Memory B cell (primary cell): ENCODE measurements at regions not wholly inside any gene's neighbourhood (a gene's known extent, or its start where the extent isn't known, plus 50 kb on each side); places are given as distances from the start of the nearest gene placed in this dataset.

Source experiments
- ATAC-seq: fragments of 150-1000 bp; cut with Tn5 transposase; 2 replicates; pipeline ENCODE4 v1.10.0; 2021; ENCODE audit warnings: low read depth, mild to moderate bottlenecking, moderate library complexity
- DNase-seq, 2 donors: peaks; one replicate each; pipeline ENCODE4 v3.0.0; 2022; ENCODE audit warnings: low spot score in 2 of 2
- H3K27ac Mint-ChIP-seq: one replicate; pipeline ENCODE4 v1.8.0; 2022; ENCODE audit warnings: mild to moderate bottlenecking, moderate library complexity, mixed read lengths
- H3K27me3 Mint-ChIP-seq: one replicate; pipeline ENCODE4 v1.8.0; 2022; ENCODE audit warnings: mixed read lengths
- H3K36me3 Mint-ChIP-seq: one replicate; pipeline ENCODE4 v1.8.0; 2022; ENCODE audit warnings: mild to moderate bottlenecking, mixed read lengths
- H3K4me1 Mint-ChIP-seq: one replicate; pipeline ENCODE4 v1.8.0; 2022; ENCODE audit warnings: mixed read lengths
- H3K4me3 Mint-ChIP-seq: one replicate; pipeline ENCODE4 v1.8.0; 2022; ENCODE audit warnings: mild to moderate bottlenecking, moderate library complexity, mixed read lengths
- H3K9me3 Mint-ChIP-seq: one replicate; pipeline ENCODE4 v1.8.0; 2022; ENCODE audit warnings: mixed read lengths

- H3K36me3 Mint-ChIP-seq: peaks cover 2% of the 10 kb centered on the region
- peaks cover 9% of the 10 kb centered on the region for H3K4me1 Mint-ChIP-seq
- ATAC-seq (no peak), DNase-seq (no peak)
- H3K27me3 Mint-ChIP-seq: no peaks in the 10 kb centered on the region
- H3K9me3 Mint-ChIP-seq: peaks cover 3% of the 10 kb centered on the region
- H3K27ac Mint-ChIP-seq: no peak overlapping the region
- no peak overlapping the region for H3K4me3 Mint-ChIP-seq
These were observed 184.6 kb upstream of the BCOR start for GRCh38 chrX:40282348-40282747.

- peaks cover 2% of the 10 kb centered on the region for H3K36me3 Mint-ChIP-seq
- no peaks in the 10 kb centered on the region for H3K27me3 Mint-ChIP-seq
- DNase-seq: no peak
- ATAC-seq: no peak
- peaks cover 9% of the 10 kb centered on the region for H3K4me1 Mint-ChIP-seq
- no peak overlapping the region for H3K4me3 Mint-ChIP-seq
- H3K9me3 Mint-ChIP-seq: peaks cover 3% of the 10 kb centered on the region
- H3K27ac Mint-ChIP-seq: no peak overlapping the region
These were observed 183.7 kb upstream of the BCOR start for GRCh38 chrX:40281336-40282005.

DNA sequence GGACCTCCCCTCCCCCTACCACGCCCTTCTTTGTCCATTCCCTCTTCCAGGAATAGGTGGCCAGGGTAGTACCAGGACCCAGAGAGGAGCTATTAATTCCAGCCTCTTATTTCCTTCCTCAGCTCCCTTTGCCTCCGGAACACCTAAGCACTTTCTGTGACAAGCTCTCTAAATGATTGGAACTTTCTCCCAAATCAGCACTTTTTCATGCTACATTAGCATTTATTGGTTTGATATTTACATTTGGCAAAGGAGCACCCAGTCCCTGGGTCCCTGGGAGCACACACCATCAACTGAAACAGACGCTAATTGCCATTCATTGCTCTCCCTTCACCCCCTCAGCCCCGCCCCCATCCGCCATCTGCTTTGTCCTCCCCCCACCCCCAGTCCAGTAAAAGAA lies 182.0 kb upstream of the BCOR start:
- Mint-ChIP-seq H3K36me3 (no peaks in the 10 kb centered on the region), H3K27ac (no peak overlapping the region), H3K4me3 (no peak overlapping the region), H3K27me3 (no peaks in the 10 kb centered on the region), H3K9me3 (no peaks in the 10 kb centered on the region), H3K4me1 (peaks cover 9% of the 10 kb centered on the region)
- ATAC-seq (no peak), DNase-seq (no peak)

GRCh38 chrX:40279091-40279430 lies 181.3 kb upstream of the BCOR start:
- Mint-ChIP-seq H3K4me1 (peaks cover 9% of the 10 kb centered on the region), H3K36me3 (no peaks in the 10 kb centered on the region), H3K9me3 (no peaks in the 10 kb centered on the region), H3K27ac (no peak overlapping the region), H3K4me3 (no peak overlapping the region), H3K27me3 (no peaks in the 10 kb centered on the region)
- no peak for DNase-seq
- no peak for ATAC-seq

DNA sequence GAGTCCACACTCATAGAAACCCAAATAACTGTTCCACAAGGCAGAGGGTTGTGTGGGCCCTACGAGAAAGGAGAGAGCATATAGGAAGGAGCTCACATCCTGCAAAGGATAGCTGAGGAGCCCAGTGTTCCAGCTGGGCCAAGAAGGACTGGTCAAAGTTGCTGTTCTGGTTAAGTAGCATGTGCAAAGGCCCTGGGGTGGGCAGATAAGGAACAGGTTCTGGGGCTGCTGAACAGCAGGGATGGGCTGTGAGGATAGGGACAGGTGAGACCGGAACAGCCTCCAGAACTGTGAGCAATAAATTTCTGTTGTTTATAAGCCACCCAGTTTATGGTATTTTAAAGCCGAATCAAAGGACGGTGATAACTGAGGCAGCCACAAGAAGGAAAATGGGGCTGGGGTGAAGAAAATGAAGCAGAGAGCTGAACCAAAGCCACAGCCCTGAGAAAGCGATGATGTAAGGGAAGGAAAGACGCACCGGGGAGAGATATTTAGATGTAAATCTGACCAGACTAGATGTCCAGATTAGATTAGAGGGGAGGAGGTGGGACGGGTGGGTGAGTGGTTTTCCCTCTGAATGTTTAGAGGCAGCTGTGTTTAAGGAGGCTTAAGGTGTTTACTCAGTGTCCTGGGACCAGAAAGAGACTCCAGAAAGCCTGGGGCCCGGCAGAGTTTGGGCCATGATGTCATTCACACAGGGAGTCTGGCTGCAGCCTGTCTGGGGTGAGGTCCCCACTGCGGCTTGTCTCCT lies 180.8 kb upstream of the BCOR start:
- Mint-ChIP-seq H3K4me3 (no peak overlapping the region), H3K9me3 (no peaks in the 10 kb centered on the region), H3K36me3 (no peaks in the 10 kb centered on the region), H3K4me1 (peaks cover 9% of the 10 kb centered on the region), H3K27ac (no peak overlapping the region), H3K27me3 (no peaks in the 10 kb centered on the region)
- ATAC-seq (no peak), DNase-seq (no peak)

- H3K9me3 Mint-ChIP-seq: no peaks in the 10 kb centered on the region
- no peaks in the 10 kb centered on the region for H3K27me3 Mint-ChIP-seq
- ATAC-seq (no peak), DNase-seq (no peak)
- no peaks in the 10 kb centered on the region for H3K36me3 Mint-ChIP-seq
- H3K4me1 Mint-ChIP-seq: peaks cover 9% of the 10 kb centered on the region
- no peak overlapping the region for H3K4me3 Mint-ChIP-seq
- H3K27ac Mint-ChIP-seq: no peak overlapping the region
These were observed 179.9 kb upstream of the BCOR start for GRCh38 chrX:40277672-40278071.

DNA sequence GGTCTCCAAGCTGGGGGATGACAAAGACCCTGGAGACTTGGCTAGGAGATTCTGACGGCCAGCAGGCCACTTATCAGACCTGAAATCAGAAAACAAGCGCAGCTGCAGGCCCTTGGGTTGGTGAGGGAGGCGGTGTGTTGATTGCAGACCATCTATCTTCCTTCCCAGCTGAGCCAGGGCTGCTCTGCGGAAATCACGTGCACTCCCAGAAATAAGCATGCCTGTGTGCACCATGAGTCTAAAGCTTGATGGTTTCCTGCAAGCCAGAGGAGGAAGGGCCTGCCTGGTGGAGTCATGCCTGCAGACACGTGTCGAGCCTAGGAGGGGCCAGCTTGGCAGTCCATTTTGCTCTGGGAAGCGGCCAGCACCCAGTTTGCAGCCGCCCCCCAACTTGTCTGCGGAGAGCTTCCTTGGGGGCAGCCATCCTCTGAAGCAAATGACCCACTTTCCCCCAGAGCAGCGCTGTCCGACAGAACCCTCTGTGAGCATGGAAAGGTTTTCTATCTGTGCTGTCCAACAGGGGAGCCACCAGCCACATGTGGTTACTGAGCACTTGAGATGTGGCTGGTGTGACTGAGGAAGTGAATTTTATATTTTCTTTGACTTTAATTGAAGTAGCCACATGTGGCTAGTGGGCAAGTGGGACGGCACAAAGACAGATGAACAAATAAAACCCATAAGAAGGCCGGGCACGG lies 175.7 kb upstream of the BCOR start:
- no peaks in the 10 kb centered on the region for H3K9me3 Mint-ChIP-seq
- H3K4me3 Mint-ChIP-seq: no peak overlapping the region
- ATAC-seq (no peak), DNase-seq (no peak)
- H3K27ac Mint-ChIP-seq: no peak overlapping the region
- no peaks in the 10 kb centered on the region for H3K27me3 Mint-ChIP-seq
- no peaks in the 10 kb centered on the region for H3K4me1 Mint-ChIP-seq
- no peaks in the 10 kb centered on the region for H3K36me3 Mint-ChIP-seq

DNA sequence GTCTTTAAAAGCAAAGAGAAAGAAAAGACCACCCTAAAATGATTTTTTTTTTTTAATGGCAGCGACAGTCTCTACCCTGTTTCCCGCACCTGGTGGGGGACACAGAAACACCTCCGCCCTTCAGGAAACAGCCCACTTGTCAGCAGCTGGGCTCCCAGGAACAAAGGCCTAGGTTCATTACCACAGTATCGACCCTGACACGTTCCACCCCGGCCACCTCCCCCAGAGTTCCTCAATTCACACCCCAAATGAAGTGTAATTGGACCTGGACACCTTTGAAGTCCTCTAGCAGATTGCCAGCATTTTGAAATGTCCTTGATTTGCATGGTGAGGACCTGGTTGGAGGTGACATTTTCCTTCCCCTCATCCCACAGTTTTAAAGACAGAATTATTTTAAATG lies 175.0 kb upstream of the BCOR start:
- Mint-ChIP-seq H3K9me3 (no peaks in the 10 kb centered on the region), H3K36me3 (no peaks in the 10 kb centered on the region), H3K4me1 (no peaks in the 10 kb centered on the region), H3K27ac (no peak overlapping the region), H3K27me3 (no peaks in the 10 kb centered on the region), H3K4me3 (no peak overlapping the region)
- DNase-seq (no peak), ATAC-seq (no peak)

- H3K27ac Mint-ChIP-seq: no peak overlapping the region
- peaks cover 4% of the 10 kb centered on the region for H3K4me1 Mint-ChIP-seq
- H3K36me3 Mint-ChIP-seq: no peaks in the 10 kb centered on the region
- H3K9me3 Mint-ChIP-seq: no peaks in the 10 kb centered on the region
- no peak overlapping the region for H3K4me3 Mint-ChIP-seq
- H3K27me3 Mint-ChIP-seq: no peaks in the 10 kb centered on the region
- no peak for DNase-seq
- ATAC-seq: no peak
These were observed 174.4 kb upstream of the BCOR start for GRCh38 chrX:40272141-40272540.

- Mint-ChIP-seq H3K27me3 (no peaks in the 10 kb centered on the region), H3K27ac (no peak overlapping the region), H3K4me1 (peaks cover 4% of the 10 kb centered on the region), H3K9me3 (no peaks in the 10 kb centered on the region), H3K4me3 (no peak overlapping the region), H3K36me3 (no peaks in the 10 kb centered on the region)
- ATAC-seq: no peak
- DNase-seq: no peak
These were observed 170.4 kb upstream of the BCOR start for GRCh38 chrX:40268188-40268520.

DNA sequence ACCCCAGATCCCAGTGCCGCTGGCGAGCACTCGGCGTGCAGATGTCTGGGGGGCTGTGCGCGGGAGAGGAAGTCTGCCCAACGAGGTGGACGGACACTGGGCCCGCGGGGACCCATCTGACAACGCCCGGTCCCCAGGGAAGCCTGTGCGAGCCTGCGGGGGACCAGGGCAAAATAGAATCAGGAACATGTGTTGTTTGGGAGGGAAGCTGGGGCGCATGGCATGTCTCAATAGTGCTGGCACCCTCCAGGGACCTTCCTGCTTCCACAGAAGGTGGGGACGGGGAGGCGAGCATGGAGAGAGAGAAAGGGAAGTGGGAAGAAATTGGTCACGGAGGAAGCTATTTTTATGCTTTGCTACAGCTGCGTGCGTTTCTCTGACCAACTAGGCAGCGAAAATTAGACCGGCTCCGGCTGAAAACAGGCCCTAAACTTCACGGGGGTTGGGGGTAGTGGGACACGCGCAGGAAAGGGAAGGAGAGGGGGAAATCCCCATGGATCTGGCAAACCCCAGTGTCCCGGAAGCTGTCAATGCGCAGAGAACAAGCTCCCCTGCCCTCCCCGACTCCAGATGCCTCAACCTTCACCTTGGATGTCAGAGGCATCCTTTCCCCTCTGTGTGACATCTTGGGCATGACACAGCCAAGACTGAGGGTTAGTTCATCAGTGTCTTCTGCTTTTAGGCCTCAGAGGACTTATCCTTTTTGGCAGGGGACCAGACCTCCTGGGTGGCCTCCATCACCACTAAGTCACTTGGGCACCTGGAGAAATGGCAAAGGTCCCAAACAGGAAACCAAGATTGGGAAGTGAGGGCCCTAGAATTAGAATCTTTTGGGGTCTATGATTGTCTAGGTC lies 169.8 kb upstream of the BCOR start:
- H3K27me3 Mint-ChIP-seq: no peaks in the 10 kb centered on the region
- peaks cover 4% of the 10 kb centered on the region for H3K4me1 Mint-ChIP-seq
- no peaks in the 10 kb centered on the region for H3K9me3 Mint-ChIP-seq
- ATAC-seq (peak; percentile 21), DNase-seq (no peak)
- H3K4me3 Mint-ChIP-seq: peak overlapping the region; percentile 71
- peak overlapping the region; percentile 83 for H3K27ac Mint-ChIP-seq
- H3K36me3 Mint-ChIP-seq: no peaks in the 10 kb centered on the region

DNA sequence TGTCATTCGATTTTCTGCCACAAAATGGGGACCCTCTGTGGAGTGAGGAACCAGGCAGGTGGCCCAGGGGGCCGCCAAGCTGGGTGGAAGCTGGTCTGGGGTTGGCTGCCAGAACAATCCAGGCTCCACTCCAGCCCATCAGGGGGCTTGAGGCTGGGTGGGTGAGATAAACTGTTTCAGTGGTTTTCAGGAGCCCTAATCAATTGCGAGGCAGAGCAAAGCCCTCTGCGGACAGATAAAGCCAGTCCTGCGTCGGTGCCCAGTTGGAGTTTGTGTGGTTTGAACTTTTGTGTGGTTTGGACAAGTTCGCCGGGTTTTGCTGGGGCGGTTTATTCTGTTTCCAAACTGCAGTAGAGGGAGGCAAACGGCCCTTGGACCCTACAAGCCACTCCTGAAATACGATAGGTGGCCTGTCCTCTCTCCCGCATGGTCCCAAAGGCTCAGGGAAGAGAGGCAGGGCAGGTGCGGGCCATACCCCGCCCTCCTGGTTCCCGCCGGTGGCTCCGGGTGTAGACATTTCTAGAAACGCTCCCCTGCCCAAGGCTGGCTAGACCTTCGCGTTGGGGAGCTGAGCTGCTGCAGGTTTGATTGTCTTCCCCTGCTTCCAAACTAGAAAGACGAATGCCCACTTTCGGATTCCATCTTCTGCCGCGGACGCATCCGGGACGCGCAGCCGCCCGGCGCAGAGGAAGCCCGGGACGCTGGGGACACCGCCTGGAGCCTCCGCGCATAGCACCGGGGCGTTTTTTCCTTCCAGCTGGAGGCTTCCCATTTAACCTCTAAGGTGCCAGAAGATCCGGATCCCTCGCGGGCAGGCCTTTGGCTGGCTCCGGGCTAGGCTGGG lies 169.0 kb upstream of the BCOR start:
- ATAC-seq: peak; percentile 57
- Mint-ChIP-seq H3K4me1 (peaks cover 4% of the 10 kb centered on the region), H3K4me3 (peak overlapping the region; percentile 71), H3K36me3 (no peaks in the 10 kb centered on the region), H3K9me3 (no peaks in the 10 kb centered on the region), H3K27ac (peak overlapping the region; percentile 83), H3K27me3 (no peaks in the 10 kb centered on the region)
- peak; percentile 4 to 19 for DNase-seq

DNA sequence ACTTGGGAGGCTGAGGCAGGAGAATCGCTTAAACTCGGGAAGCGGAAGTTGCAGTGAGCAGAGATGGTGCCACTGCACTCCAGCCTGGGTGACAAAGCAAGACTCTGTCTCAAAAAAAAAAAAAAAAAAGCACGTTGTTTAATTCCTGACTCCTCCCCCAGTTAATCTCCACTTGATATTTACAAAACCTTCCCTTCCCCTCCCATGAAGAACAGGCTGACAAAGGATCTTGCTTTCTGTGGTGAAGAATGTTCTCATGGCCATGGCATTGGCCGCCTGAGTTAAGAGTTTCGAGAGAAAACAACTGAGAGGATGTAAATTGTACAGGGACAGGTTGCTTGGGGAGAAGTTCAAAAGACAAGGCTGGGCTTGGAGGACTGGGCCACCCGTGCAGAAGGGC lies 168.2 kb upstream of the BCOR start:
- ATAC-seq (no peak), DNase-seq (no peak)
- Mint-ChIP-seq H3K27ac (no peak overlapping the region), H3K4me1 (peaks cover 4% of the 10 kb centered on the region), H3K9me3 (no peaks in the 10 kb centered on the region), H3K27me3 (no peaks in the 10 kb centered on the region), H3K36me3 (no peaks in the 10 kb centered on the region), H3K4me3 (no peak overlapping the region)
